ENCODE measurements at regions not wholly inside any gene's neighbourhood (a gene's known extent, or its start where the extent isn't known, plus 50 kb on each side); places are given as distances from the start of the nearest gene placed in this dataset.

DNA sequence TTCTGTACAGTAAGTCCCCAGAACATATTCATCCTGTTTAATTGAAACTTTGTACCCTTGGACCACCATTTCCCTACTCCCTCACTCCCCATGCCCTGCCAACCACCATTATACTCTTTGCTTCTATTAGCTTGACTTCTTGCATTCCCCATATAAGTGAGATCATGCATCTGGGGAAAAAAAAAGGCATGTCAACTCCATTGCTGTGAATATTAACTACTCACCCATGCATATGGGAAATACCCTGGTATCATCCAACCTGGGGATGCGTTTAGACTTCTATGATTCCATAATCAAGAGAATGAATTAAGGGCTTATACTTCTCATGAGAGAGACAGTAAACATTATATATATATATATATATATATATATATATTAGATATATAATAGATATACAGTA lies 659.4 kb upstream of the C9orf72 start:
- no peak overlapping the region for H3K4me3 ChIP-seq
- H3K4me1 ChIP-seq, result no peaks in the 10 kb centered on the region
- no peaks in the 10 kb centered on the region for H3K27me3 ChIP-seq
- no peak overlapping the region for H3K27ac ChIP-seq (replicated peaks in 1 of 4)
- 96% methylated on average over 1 of the region's 1 CpG for WGBS
- no peaks in the 10 kb centered on the region for H3K9me3 ChIP-seq
- no peak for TF ChIP-seq POLR2AphosphoS5 (IDR thresholded peaks at IDR 0.05)
- TF ChIP-seq, protein P1, sequence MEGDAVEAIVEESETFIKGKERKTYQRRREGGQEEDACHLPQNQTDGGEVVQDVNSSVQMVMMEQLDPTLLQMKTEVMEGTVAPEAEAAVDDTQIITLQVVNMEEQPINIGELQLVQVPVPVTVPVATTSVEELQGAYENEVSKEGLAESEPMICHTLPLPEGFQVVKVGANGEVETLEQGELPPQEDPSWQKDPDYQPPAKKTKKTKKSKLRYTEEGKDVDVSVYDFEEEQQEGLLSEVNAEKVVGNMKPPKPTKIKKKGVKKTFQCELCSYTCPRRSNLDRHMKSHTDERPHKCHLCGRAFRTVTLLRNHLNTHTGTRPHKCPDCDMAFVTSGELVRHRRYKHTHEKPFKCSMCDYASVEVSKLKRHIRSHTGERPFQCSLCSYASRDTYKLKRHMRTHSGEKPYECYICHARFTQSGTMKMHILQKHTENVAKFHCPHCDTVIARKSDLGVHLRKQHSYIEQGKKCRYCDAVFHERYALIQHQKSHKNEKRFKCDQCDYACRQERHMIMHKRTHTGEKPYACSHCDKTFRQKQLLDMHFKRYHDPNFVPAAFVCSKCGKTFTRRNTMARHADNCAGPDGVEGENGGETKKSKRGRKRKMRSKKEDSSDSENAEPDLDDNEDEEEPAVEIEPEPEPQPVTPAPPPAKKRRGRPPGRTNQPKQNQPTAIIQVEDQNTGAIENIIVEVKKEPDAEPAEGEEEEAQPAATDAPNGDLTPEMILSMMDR (IDR thresholded peaks at IDR 0.05), result no peak
- no peak for TF ChIP-seq POLR2A (IDR thresholded peaks at IDR 0.05; ENCODE audit: low read depth)
- TF ChIP-seq EP300 (IDR thresholded peaks at IDR 0.05), result no peak
- H3K36me3 ChIP-seq, result no peaks in the 10 kb centered on the region
- DNase-seq (ENCODE audit: extremely low spot score), result no peak
- intact Hi-C loops (cut with DNase I), result no loop called here

DNA sequence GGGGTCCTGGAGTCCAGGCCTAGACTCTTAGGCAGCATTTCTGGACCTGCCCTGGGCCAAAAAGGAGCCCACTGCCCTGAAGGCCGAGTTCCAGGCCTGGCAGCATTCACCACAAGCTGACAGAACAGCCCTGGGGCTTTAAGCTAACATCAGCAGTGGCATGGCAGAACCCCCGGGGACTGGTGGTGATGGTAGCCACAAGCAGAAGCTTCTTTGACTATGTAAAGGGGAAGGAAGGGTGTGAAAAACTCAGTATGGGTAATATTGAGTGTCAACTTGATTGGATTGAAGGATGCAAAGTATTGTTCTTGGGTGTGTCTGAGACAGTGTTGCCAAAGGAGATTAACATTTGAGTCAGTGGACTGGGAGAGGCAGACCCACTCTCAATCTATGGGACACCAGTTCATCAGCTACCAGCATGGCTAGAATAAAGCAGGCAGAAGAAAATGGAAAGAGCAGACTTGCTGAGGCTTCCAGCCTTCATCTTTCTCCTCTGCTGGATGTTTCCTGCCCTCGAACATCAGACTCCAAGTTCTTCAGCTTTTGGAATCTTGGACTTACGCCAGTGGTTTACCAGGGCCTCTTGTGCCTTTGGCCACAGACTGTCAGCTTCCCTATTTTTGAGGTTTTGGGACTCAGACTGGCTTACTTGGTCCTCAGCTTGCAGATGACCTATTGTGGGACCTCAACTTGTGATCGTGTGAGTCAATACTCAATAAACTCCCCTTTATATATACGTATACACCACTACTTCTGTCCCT lies 661.0 kb upstream of the C9orf72 start:
- Histone ChIP-seq H3K27ac (replicated peaks in 1 of 4) (no peak overlapping the region), H3K9me3 (peaks cover 0 to 1% (median under 1%) of the 10 kb centered on the region in 4 donors), H3K36me3 (no peaks in the 10 kb centered on the region), H3K4me1 (no peaks in the 10 kb centered on the region), H3K27me3 (no peaks in the 10 kb centered on the region), H3K4me3 (no peak overlapping the region)
- intact Hi-C loops (cut with DNase I), result no loop called here
- DNase-seq (ENCODE audit: extremely low spot score), result no peak
- 77% methylated on average over 6 of the region's 6 CpGs for WGBS
- TF ChIP-seq EP300 (IDR thresholded peaks at IDR 0.05), result no peak
- TF ChIP-seq, protein P1 (IDR thresholded peaks at IDR 0.05), result no peak
- no peak for TF ChIP-seq POLR2AphosphoS5 (IDR thresholded peaks at IDR 0.05)
- TF ChIP-seq POLR2A (IDR thresholded peaks at IDR 0.05; ENCODE audit: low read depth), result no peak

DNA sequence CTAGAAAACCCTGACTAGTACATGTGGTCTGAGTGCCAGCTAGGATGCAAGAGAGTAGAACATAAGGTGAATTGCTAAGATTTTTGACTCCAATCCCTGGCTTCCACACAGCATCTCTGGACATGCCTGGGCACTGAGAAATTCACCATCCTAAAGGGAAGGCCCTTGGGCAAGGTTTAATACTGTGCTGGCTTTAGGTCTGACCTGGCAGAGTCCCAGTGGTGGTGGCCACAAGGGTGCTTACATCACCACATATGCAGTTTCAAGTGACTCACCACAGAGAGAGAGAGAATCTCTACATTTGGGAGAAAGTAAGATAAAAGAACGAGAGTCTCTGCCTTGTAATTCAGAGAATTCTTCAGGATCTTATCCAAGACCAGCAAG lies 661.6 kb upstream of the C9orf72 start:
- no peak for TF ChIP-seq EP300 (IDR thresholded peaks at IDR 0.05)
- TF ChIP-seq POLR2AphosphoS5 (IDR thresholded peaks at IDR 0.05), result no peak
- TF ChIP-seq, protein P1 (IDR thresholded peaks at IDR 0.05), result no peak
- TF ChIP-seq POLR2A (IDR thresholded peaks at IDR 0.05; ENCODE audit: low read depth), result no peak
- intact Hi-C loops (cut with DNase I), result no loop called here
- Histone ChIP-seq H3K9me3 (peaks cover 0 to 7% (median 2%) of the 10 kb centered on the region in 4 donors), H3K4me1 (no peaks in the 10 kb centered on the region), H3K36me3 (no peaks in the 10 kb centered on the region), H3K27me3 (no peaks in the 10 kb centered on the region), H3K27ac (replicated peaks in 1 of 4) (no peak overlapping the region), H3K4me3 (no peak overlapping the region)
- no peak for DNase-seq (ENCODE audit: extremely low spot score)
- 50% methylated on average over 1 of the region's 1 CpG for whole genome bisulfite sequencing

DNA sequence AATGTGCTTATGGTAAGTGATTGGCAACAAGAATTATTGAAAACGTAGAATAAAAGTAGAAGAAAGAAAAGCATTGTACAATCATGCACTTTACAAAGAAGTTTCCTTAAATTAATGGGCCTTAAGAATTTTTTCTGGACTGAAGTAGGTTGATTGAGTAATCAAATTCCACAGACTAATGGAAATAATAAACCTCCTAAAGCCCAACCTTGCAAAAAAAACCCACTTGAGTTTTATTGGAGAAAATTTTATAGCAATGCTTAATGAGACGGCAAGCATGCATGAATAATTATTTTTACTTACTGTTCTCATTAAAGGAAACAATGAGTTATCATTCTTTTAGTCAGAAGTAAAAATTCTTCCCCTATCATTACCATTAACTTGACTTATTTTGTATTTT lies 676.1 kb upstream of the C9orf72 start:
- H3K4me1 ChIP-seq, result no peaks in the 10 kb centered on the region
- no peak for DNase-seq (ENCODE audit: extremely low spot score)
- H3K27ac ChIP-seq (replicated peaks in 1 of 4), result no peak overlapping the region
- intact Hi-C loops (cut with DNase I), result no loop called here
- H3K36me3 ChIP-seq, result no peaks in the 10 kb centered on the region
- no peaks in the 10 kb centered on the region for H3K27me3 ChIP-seq
- H3K9me3 ChIP-seq, result peaks cover 0 to under 1% (median 0%) of the 10 kb centered on the region in 4 donors
- H3K4me3 ChIP-seq, result no peak overlapping the region
- 54% methylated on average over 2 of the region's 2 CpGs for WGBS
- no peak for TF ChIP-seq EP300 (IDR thresholded peaks at IDR 0.05)
- TF ChIP-seq POLR2AphosphoS5 (IDR thresholded peaks at IDR 0.05), result no peak
- TF ChIP-seq, protein P1 (IDR thresholded peaks at IDR 0.05), result no peak
- TF ChIP-seq POLR2A (IDR thresholded peaks at IDR 0.05; ENCODE audit: low read depth), result no peak

DNA sequence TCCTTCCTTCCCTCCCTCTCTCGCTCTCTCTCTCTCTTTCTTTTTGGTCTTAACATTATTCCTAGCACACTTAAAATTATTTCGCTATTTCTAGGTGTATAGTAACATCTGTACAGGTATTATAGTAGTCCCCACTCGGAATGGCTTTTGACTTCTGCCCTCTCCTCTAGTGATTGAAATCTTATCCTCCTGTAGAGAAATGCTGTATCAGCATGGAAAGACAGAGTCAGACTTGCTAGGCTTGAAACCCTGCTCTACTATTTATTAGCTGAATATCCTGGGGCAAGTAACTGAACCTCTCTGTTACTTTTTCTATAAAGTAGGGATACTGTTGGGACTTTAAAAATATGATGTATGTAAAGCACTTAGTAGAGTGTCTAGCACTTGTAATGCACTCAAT lies 681.9 kb upstream of the C9orf72 start:
- Histone ChIP-seq H3K4me3 (no peak overlapping the region), H3K27me3 (no peaks in the 10 kb centered on the region), H3K27ac (replicated peaks in 1 of 4) (no peak overlapping the region), H3K36me3 (no peaks in the 10 kb centered on the region), H3K9me3 (no peaks in the 10 kb centered on the region), H3K4me1 (no peaks in the 10 kb centered on the region)
- WGBS, result 88% methylated on average over 3 of the region's 3 CpGs
- no peak for DNase-seq (ENCODE audit: extremely low spot score)
- TF ChIP-seq EP300 (IDR thresholded peaks at IDR 0.05) (no peak), POLR2AphosphoS5 (IDR thresholded peaks at IDR 0.05) (no peak), POLR2A (IDR thresholded peaks at IDR 0.05; ENCODE audit: low read depth) (no peak)
- TF ChIP-seq, protein P1 (IDR thresholded peaks at IDR 0.05), result no peak
- intact Hi-C loops (cut with DNase I), result no loop called here

Data from esophagus muscularis mucosa (tissue), 4 donors.